Upper lobe of left lung (tissue), 4 donors: ENCODE measurements at regions not wholly inside any gene's neighbourhood (a gene's known extent, or its start where the extent isn't known, plus 50 kb on each side); places are given as distances from the start of the nearest gene placed in this dataset.

Experiments used
- POLR2A ChIP-seq, 4 donors: fragments of 450-650 bp; IDR thresholded peaks; one replicate each; pipeline ENCODE4 v1.5.1; 2016 to 2017; ENCODE audit warnings: antibody characterized with exemption in 4 of 4, mild to moderate bottlenecking in 2 of 4
- POLR2AphosphoS5 ChIP-seq, 2 donors: sonication (generic); formaldehyde crosslinking; IDR thresholded peaks; one replicate each; pipeline ENCODE4 v1.5.1; 2017; ENCODE audit warnings: antibody characterized with exemption in 2 of 2
- TF ChIP-seq, protein P1 (sequence below), 6 experiments: fragments of 450-650 bp in 4 of 6; fragments of 200-600 bp in 2 of 6; sonication (generic) in 2 of 6; IDR thresholded peaks; one replicate each; pipeline ENCODE4 v1.5.1; 2016 to 2019; ENCODE audit warnings: antibody characterized with exemption in 6 of 6

DNA sequence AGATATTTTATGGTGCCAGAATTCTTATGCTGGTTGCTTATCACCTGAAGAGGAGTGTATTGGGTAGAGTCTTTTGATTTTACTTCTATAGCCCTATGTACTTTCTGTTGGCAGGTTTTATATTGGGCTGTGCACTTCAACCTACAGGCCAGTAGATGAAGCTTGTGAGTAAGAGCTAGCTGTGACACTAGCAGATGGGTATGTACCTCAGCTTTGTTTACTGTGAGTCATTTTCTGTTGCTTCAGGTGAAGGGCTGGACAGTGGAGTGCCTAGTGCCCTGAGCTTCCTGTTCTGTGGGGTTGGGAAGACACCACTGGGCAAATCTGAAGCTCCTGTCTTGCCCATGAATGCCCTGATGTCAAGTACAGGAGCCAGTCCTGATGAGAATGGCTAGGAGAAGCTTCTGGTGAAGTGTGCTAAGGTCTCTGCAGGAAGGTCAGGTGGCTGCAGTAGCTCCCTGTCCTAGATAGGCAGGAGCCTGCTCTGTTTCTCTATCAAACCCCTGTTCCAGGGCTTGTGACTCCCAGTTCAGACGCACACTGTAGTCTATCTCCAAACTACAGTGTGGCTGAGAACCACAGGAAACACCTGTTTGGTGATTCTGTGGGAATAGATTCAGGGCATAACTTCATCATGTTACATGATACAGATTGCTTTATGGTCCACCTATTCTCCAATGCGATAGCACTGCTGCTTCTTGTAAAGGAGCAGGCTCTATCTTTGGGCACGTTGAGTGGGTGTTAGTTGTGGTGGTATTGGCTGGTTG, 755.7 kb downstream of the KCNA4 start:
- TF ChIP-seq, protein P1, sequence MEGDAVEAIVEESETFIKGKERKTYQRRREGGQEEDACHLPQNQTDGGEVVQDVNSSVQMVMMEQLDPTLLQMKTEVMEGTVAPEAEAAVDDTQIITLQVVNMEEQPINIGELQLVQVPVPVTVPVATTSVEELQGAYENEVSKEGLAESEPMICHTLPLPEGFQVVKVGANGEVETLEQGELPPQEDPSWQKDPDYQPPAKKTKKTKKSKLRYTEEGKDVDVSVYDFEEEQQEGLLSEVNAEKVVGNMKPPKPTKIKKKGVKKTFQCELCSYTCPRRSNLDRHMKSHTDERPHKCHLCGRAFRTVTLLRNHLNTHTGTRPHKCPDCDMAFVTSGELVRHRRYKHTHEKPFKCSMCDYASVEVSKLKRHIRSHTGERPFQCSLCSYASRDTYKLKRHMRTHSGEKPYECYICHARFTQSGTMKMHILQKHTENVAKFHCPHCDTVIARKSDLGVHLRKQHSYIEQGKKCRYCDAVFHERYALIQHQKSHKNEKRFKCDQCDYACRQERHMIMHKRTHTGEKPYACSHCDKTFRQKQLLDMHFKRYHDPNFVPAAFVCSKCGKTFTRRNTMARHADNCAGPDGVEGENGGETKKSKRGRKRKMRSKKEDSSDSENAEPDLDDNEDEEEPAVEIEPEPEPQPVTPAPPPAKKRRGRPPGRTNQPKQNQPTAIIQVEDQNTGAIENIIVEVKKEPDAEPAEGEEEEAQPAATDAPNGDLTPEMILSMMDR (IDR thresholded peaks at IDR 0.05), result no peak
- TF ChIP-seq POLR2A (IDR thresholded peaks at IDR 0.05) (no peak), POLR2AphosphoS5 (IDR thresholded peaks at IDR 0.05) (no peak)
